Activated B cell treated with CpG ODN at 0.5 μM for 24 hours (primary cell): ENCODE measurements at regions not wholly inside any gene's neighbourhood (a gene's known extent, or its start where the extent isn't known, plus 50 kb on each side); places are given as distances from the start of the nearest gene placed in this dataset.
"Not testable (repeated sequence)": the region's sequence is repeated elsewhere in the genome, so short reads cannot be mapped to it uniquely, and the experiment has no call there.

Source experiments
- ATAC-seq: fragments of 200-7000 bp; cut with Tn5 transposase; one replicate; pipeline ENCODE4 v1.10.0; 2021; ENCODE audit warnings: low read depth, mild to moderate bottlenecking, moderate library complexity
- CTCF ChIA-PET: fragments of 350-600 bp; sonication (Branson Sonifier 250); formaldehyde crosslinking; loops from one replicate; lab custom pipeline; 2021; ENCODE audit warnings: antibody characterized with exemption; lab: Charles Lee
- POLR2A ChIA-PET: fragments of 350-600 bp; sonication (Branson Sonifier 250); formaldehyde crosslinking; loops from one replicate; lab custom pipeline; 2021; ENCODE audit warnings: antibody characterized with exemption; lab: Charles Lee
- DNase-seq: peaks from one replicate; pipeline ENCODE4 v3.0.0; 2022
- H3K27ac Mint-ChIP-seq: one replicate; pipeline ENCODE4 v1.8.0; 2020; ENCODE audit warnings: mixed read lengths
- H3K27me3 Mint-ChIP-seq: one replicate; pipeline ENCODE4 v1.8.0; 2021; ENCODE audit warnings: mixed read lengths
- H3K36me3 Mint-ChIP-seq: one replicate; pipeline ENCODE4 v1.8.0; 2021; ENCODE audit warnings: low read depth, mixed read lengths
- H3K4me1 Mint-ChIP-seq: one replicate; pipeline ENCODE4 v1.8.0; 2021; ENCODE audit warnings: mixed read lengths
- H3K4me3 Mint-ChIP-seq: one replicate; pipeline ENCODE4 v1.8.0; 2020; ENCODE audit warnings: mild to moderate bottlenecking, mixed read lengths
- H3K9me3 Mint-ChIP-seq: one replicate; pipeline ENCODE4 v1.8.0; 2020; ENCODE audit warnings: mixed read lengths
- intact Hi-C: fragments of 100-400 bp; cut with micrococcal nuclease; formaldehyde crosslinking; loops from one replicate; pipeline ENCODE4 v1.15.1; 2024
- TF ChIP-seq, protein P1 (sequence below): fragments of 200-600 bp; IDR thresholded peaks from one replicate; pipeline ENCODE4 v1.8.0; 2022; ENCODE audit warnings: antibody characterized with exemption, mild to moderate bottlenecking

DNA sequence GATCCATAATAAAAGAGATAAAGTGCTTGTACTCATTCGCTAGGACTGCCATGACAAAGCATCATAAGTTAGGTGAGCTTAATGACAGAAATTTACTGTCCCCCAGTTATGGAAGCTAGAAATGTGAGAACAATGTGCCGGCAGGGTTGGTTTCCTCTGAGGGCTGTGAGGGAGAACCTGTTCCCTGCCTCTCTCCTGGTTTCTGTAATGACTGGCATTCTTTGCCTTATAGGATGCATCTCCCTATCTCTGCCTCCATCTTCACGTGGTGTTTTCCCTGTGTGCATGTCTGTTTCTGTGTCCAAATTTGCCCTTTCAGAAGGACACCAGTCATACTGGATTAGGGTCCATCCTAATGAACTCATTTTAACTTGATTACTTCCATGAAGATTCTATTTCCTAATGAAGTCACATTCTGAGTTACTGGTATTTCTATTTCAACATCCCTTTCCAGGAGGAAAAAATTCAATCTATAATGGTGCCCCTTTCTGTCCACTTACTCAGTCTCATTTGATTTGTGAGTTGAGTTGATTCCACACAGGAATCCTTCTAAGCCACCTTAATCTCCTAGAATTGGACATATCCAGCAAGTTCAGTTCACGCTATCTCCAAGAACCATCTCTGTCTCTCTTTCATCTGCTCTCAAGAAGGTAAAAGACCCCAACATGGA, 71.2 kb upstream of the LIPC start:
- ChIA-PET POLR2A (no interaction called here), CTCF (no interaction called here)
- Mint-ChIP-seq H3K36me3 (no peaks in the 10 kb centered on the region), H3K4me1 (no peaks in the 10 kb centered on the region), H3K27me3 (peaks cover 25% of the 10 kb centered on the region), H3K27ac (no peak overlapping the region), H3K9me3 (peaks cover 2% of the 10 kb centered on the region), H3K4me3 (no peak overlapping the region)
- TF ChIP-seq, protein P1, sequence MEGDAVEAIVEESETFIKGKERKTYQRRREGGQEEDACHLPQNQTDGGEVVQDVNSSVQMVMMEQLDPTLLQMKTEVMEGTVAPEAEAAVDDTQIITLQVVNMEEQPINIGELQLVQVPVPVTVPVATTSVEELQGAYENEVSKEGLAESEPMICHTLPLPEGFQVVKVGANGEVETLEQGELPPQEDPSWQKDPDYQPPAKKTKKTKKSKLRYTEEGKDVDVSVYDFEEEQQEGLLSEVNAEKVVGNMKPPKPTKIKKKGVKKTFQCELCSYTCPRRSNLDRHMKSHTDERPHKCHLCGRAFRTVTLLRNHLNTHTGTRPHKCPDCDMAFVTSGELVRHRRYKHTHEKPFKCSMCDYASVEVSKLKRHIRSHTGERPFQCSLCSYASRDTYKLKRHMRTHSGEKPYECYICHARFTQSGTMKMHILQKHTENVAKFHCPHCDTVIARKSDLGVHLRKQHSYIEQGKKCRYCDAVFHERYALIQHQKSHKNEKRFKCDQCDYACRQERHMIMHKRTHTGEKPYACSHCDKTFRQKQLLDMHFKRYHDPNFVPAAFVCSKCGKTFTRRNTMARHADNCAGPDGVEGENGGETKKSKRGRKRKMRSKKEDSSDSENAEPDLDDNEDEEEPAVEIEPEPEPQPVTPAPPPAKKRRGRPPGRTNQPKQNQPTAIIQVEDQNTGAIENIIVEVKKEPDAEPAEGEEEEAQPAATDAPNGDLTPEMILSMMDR, result no peak
- intact Hi-C loops, result no loop called here
- DNase-seq (no peak), ATAC-seq (no peak)

DNA sequence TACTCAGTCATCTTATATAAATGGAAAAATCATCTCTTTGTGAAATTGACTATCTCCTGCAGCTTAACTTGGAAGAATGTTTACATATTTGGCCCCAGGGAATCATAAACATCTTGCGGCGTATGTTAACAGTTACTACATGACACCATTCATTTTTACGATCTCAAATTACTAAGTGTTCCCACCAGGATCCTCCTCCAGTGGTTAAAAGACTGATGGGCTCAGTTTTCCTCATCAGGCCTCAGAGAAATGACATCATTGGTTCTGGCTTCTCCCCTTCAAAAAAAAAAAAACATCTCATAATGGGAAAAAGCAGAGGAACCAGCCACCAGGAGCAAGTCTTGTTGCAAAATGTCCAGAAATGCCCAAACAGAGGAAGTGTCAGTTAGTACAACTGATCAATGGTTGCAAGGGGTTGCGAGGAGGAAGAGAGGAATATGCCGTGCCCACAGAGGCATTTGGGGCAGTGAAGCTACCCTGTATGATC, 70.5 kb upstream of the LIPC start:
- no peaks in the 10 kb centered on the region for H3K36me3 Mint-ChIP-seq
- no peak overlapping the region for H3K27ac Mint-ChIP-seq

DNA sequence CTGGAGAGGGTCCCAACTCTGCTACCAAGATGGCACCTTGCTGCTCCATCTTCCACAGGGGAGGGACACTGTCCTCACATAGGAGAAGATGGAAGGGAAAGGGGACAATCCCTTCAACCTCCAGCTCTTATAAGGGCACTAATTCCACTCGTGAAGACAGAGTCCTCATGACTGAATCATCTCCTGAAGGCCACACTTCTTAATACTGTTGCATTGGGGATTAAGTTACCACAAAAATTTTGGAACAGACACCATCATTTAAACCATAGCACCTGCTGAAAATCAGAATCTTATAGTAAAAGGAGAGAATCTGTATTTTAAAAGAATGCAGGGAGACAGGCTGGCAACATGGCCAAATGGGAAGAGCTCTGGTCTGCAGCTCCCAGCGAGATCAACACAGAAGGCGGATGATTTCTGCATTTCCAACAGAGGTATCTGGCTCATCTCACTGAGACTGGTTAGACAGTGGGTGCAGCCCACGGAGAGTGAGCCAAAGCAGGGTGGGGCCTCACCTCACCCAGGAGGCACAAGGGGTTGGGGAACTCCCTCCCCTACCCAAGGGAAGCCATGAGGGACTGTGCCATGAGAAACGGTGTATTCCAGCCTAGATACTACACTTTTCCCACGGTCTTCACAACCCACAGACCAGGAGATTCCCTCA, 69.4 kb upstream of the LIPC start:
- peaks cover 2% of the 10 kb centered on the region for H3K9me3 Mint-ChIP-seq
- H3K4me1 Mint-ChIP-seq, result no peaks in the 10 kb centered on the region
- DNase-seq (no peak), ATAC-seq (no peak)
- POLR2A ChIA-PET, result no interaction called here
- no peak overlapping the region for H3K27ac Mint-ChIP-seq
- CTCF ChIA-PET, result no interaction called here
- TF ChIP-seq, protein P1, result no peak
- H3K27me3 Mint-ChIP-seq, result peaks cover 28% of the 10 kb centered on the region
- H3K4me3 Mint-ChIP-seq, result no peak overlapping the region
- H3K36me3 Mint-ChIP-seq, result no peaks in the 10 kb centered on the region
- intact Hi-C loops, result no loop called here

More for the DNA sequence above, 70.5 kb upstream of the LIPC start:
- H3K4me1 Mint-ChIP-seq, result no peaks in the 10 kb centered on the region
- intact Hi-C loops, result no loop called here
- peaks cover 28% of the 10 kb centered on the region for H3K27me3 Mint-ChIP-seq
- CTCF ChIA-PET, result no interaction called here
- no peak overlapping the region for H3K4me3 Mint-ChIP-seq
- POLR2A ChIA-PET, result no interaction called here
- TF ChIP-seq, protein P1, result no peak
- ATAC-seq, result no peak
- no peak for DNase-seq
- peaks cover 2% of the 10 kb centered on the region for H3K9me3 Mint-ChIP-seq

DNA sequence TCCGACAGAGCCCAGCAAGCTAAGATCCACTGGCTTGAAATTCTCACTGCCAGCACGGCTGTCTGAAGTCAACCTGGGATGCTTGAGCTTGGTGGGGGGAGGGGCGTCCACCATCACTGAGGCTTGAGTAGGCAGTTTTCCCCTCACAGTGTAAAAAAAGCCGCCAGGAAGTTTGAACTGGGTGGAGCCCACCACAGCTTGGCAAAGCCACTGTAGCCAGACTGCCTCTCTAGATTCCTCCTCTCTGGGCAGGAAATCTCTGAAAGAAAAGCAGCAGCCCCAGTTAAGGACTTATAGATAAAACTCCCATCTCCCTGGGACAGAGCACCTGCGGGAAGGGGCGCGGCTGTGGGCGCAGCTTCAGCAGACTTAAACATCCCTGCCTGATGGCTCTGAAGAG, 68.7 kb upstream of the LIPC start:
- DNase-seq, intact Hi-C loops, CTCF ChIA-PET, ATAC-seq, H3K36me3 Mint-ChIP-seq, POLR2A ChIA-PET, H3K27ac Mint-ChIP-seq, H3K4me1 Mint-ChIP-seq, H3K9me3 Mint-ChIP-seq, H3K4me3 Mint-ChIP-seq: not testable (repeated sequence)
- H3K27me3 Mint-ChIP-seq, result peaks cover 27% of the 10 kb centered on the region

DNA sequence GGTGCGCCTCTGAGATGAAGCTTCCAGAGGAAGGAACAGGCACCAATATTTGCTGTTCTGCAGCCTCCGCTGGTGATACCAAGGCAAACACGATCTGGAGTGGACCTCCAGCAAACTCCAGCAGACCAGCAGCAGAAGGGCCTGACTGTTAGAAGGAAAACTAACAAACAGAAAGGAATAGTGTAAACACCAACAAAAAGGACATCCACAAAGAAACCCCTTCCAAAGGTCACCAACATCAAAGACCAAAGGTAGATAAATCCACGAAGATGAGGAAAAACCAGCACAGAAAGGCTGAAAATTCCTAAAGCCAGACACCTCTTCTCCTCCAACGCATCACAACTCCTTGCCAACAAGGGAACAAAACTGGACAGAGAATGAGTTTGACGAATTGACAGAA, 68.1 kb upstream of the LIPC start:
- CTCF ChIA-PET, POLR2A ChIA-PET, H3K9me3 Mint-ChIP-seq, H3K4me1 Mint-ChIP-seq, H3K4me3 Mint-ChIP-seq, H3K27ac Mint-ChIP-seq, intact Hi-C loops, DNase-seq, ATAC-seq, H3K36me3 Mint-ChIP-seq: not testable (repeated sequence)
- H3K27me3 Mint-ChIP-seq, result peaks cover 25% of the 10 kb centered on the region

DNA sequence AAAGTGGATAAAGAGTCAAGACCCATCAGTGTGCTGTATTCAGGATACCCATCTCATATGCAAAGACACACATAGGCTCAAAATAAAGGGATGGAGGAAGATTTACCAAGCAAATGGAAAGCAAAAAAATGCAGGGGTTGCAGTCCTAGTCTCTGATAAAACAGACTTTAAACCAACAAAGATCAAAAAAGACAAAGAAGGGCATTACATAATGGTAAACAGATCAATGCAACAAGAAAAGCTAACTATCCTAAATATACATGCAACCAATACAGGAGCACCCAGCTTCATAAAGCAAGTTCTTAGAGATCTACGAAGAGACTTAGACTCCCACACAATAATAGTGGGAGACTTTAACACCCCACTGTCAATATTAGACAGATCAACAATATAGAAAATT, 66.7 kb upstream of the LIPC start:
- H3K27ac Mint-ChIP-seq, H3K9me3 Mint-ChIP-seq, DNase-seq, H3K36me3 Mint-ChIP-seq, H3K4me1 Mint-ChIP-seq, H3K4me3 Mint-ChIP-seq, intact Hi-C loops, ATAC-seq, CTCF ChIA-PET, POLR2A ChIA-PET: not testable (repeated sequence)
- H3K27me3 Mint-ChIP-seq, result peaks cover 18% of the 10 kb centered on the region
